Stomach (tissue), 8 donors: ENCODE measurements at regions not wholly inside any gene's neighbourhood (a gene's known extent, or its start where the extent isn't known, plus 50 kb on each side); places are given as distances from the start of the nearest gene placed in this dataset.

Experiments used
- DNase-seq, 2 donors: peaks; one replicate each; pipeline versions ENCODE4 v3.0.0 to v3.0.0-alpha.2; 2013 to 2019
- H3K27ac ChIP-seq, 5 donors: fragments of 200-600 bp in 4 of 5; sonication (generic) in 4 of 5; one replicate each; pipeline ENCODE4 v1.5.1; 2013 to 2019; ENCODE audit warnings: mild to moderate bottlenecking in 1 of 5, moderate library complexity in 1 of 5
- H3K27me3 ChIP-seq, 3 donors: fragments of 200-600 bp; sonication (generic); one replicate each; pipeline ENCODE4 v1.5.1; 2017 to 2019; ENCODE audit warnings: mixed run types in 1 of 3
- H3K36me3 ChIP-seq, 4 donors: fragments of 200-600 bp; sonication (generic); 1 replicate in 3 of 4; 2 replicates in 1 of 4; pipeline ENCODE4 v1.5.1; 2016 to 2019
- H3K4me1 ChIP-seq, 4 donors: fragments of 200-600 bp; sonication (generic); one replicate each; pipeline ENCODE4 v1.5.1; 2016 to 2019
- H3K4me3 ChIP-seq, 4 donors: fragments of 200-600 bp; sonication (generic) in 3 of 4; one replicate each; pipeline ENCODE4 v1.5.1; 2016 to 2019; ENCODE audit warnings: mild to moderate bottlenecking in 1 of 4
- H3K9me3 ChIP-seq, 4 donors: fragments of 200-600 bp; sonication (generic); one replicate each; pipeline ENCODE4 v1.5.1; 2016 to 2019
- CTCF ChIP-seq, 7 experiments: fragments of 450-650 bp in 4 of 7; fragments of 200-600 bp in 3 of 7; sonication (generic) in 3 of 7; IDR thresholded peaks; one replicate each; pipeline ENCODE4 v1.5.1; 2016 to 2019; ENCODE audit warnings: antibody characterized with exemption in 7 of 7, control low read depth in 2 of 7, mild to moderate bottlenecking in 1 of 7
- EP300 ChIP-seq: sonication (generic); formaldehyde crosslinking; IDR thresholded peaks from one replicate; pipeline ENCODE4 v1.6.1; 2017; ENCODE audit warnings: antibody characterized with exemption
- POLR2A ChIP-seq, 4 donors: fragments of 450-650 bp; IDR thresholded peaks; one replicate each; pipeline ENCODE4 v1.6.1; 2016; ENCODE audit warnings: antibody characterized with exemption in 4 of 4, control low read depth in 2 of 4, mild to moderate bottlenecking in 1 of 4, moderate library complexity in 1 of 4
- POLR2AphosphoS5 ChIP-seq, 3 donors: sonication (generic); formaldehyde crosslinking; IDR thresholded peaks; one replicate each; pipeline ENCODE4 v1.6.1; 2016; ENCODE audit warnings: antibody characterized with exemption in 3 of 3
- WGBS, 5 donors: extraction: QIAGEN DNeasy Blood & Tissue Kit in 3 of 5; methylation state at CpG; one replicate each; pipeline versions ENCODE4 v1.1.5 to v1.1.7; 2013 to 2018; 5-methylcytosine and 5-hydroxymethylcytosine counted together
- intact Hi-C: fragments of 100-400 bp; cut with DNase I; formaldehyde crosslinking; loops from one replicate; pipeline ENCODE4 v1.15.1; 2023; ENCODE audit warnings: low total_unique reads
- donor health status: healthy with polysubstance abuse.
- donor health status: Bipolar disorder and iron deficiency.
- donor health status: healthy.

GRCh38 chr2:58378152-58378551 is 137.0 kb upstream of the FANCL start:
- no peaks in the 10 kb centered on the region for H3K27me3 ChIP-seq
- no peaks in the 10 kb centered on the region for H3K4me1 ChIP-seq
- H3K27ac ChIP-seq = no peak overlapping the region
- no peaks in the 10 kb centered on the region for H3K9me3 ChIP-seq
- TF ChIP-seq EP300 (no peak), CTCF (IDR thresholded peaks at IDR 0.05) (no peak), POLR2AphosphoS5 (IDR thresholded peaks at IDR 0.05) (no peak), POLR2A (IDR thresholded peaks at IDR 0.05) (no peak)
- H3K4me3 ChIP-seq = no peak overlapping the region
- no peak for DNase-seq
- intact Hi-C loops = no loop called here
- H3K36me3 ChIP-seq = no peaks in the 10 kb centered on the region
- WGBS, 5 donors = 92 to 97% (median 94%) methylated on average over 5 of the region's 5 CpGs

GRCh38 chr2:58377181-58377580 is 136.1 kb upstream of the FANCL start:
- no peak for DNase-seq

GRCh38 chr2:58376592-58376991 is 135.5 kb upstream of the FANCL start:
- TF ChIP-seq POLR2AphosphoS5 (IDR thresholded peaks at IDR 0.05) (no peak), CTCF (IDR thresholded peaks at IDR 0.05) (no peak), EP300 (no peak), POLR2A (IDR thresholded peaks at IDR 0.05) (no peak)
- Histone ChIP-seq H3K4me1 (no peaks in the 10 kb centered on the region), H3K27me3 (no peaks in the 10 kb centered on the region), H3K27ac (no peak overlapping the region), H3K4me3 (no peak overlapping the region), H3K9me3 (no peaks in the 10 kb centered on the region), H3K36me3 (no peaks in the 10 kb centered on the region)
- WGBS, 5 donors = 73 to 96% (median 85%) methylated on average over 1 of the region's 1 CpG
- intact Hi-C loops = no loop called here
- no peak for DNase-seq

More at GRCh38 chr2:58377181-58377580, 136.1 kb upstream of the FANCL start:
- Histone ChIP-seq H3K9me3 (no peaks in the 10 kb centered on the region), H3K36me3 (no peaks in the 10 kb centered on the region), H3K4me3 (no peak overlapping the region), H3K27ac (no peak overlapping the region), H3K27me3 (no peaks in the 10 kb centered on the region), H3K4me1 (no peaks in the 10 kb centered on the region)
- TF ChIP-seq POLR2A (IDR thresholded peaks at IDR 0.05) = no peak
- TF ChIP-seq CTCF (IDR thresholded peaks at IDR 0.05) = no peak
- TF ChIP-seq EP300 = no peak
- TF ChIP-seq POLR2AphosphoS5 (IDR thresholded peaks at IDR 0.05) = no peak
- intact Hi-C loops = no loop called here
- WGBS, 5 donors = 74 to 97% (median 88%) methylated on average over 1 of the region's 1 CpG

- H3K27ac ChIP-seq = no peak overlapping the region
- no peaks in the 10 kb centered on the region for H3K4me1 ChIP-seq
- H3K36me3 ChIP-seq = no peaks in the 10 kb centered on the region
- WGBS, 5 donors = 79 to 92% (median 90%) methylated on average over 2 of the region's 2 CpGs
- H3K9me3 ChIP-seq = no peaks in the 10 kb centered on the region
- TF ChIP-seq EP300 (no peak), CTCF (IDR thresholded peaks at IDR 0.05) (no peak), POLR2A (IDR thresholded peaks at IDR 0.05) (no peak), POLR2AphosphoS5 (IDR thresholded peaks at IDR 0.05) (no peak)
- no peak for DNase-seq
- no peaks in the 10 kb centered on the region for H3K27me3 ChIP-seq
- no peak overlapping the region for H3K4me3 ChIP-seq
- intact Hi-C loops = no loop called here
Measured at GRCh38 chr2:58369594-58369993, 128.5 kb upstream of the FANCL start.
